CD14-positive monocyte (primary cell): ENCODE measurements at regions not wholly inside any gene's neighbourhood (a gene's known extent, or its start where the extent isn't known, plus 50 kb on each side); places are given as distances from the start of the nearest gene placed in this dataset.

Source experiments
- DNase-seq, 3 donors: peaks; one replicate each; pipeline ENCODE4 v3.0.0-alpha.2; 2011 to 2022
- H2AFZ ChIP-seq: 2 replicates; pipeline ENCODE4 v1.6.0; 2012; ENCODE audit warnings: mild to moderate bottlenecking, low read depth, low read length, inconsistent platforms; ENCODE audit not compliant: insufficient read depth, poor library complexity, severe bottlenecking
- H3K27ac ChIP-seq, 2 donors: 1 replicate in 1 of 2; 2 replicates in 1 of 2; pipeline ENCODE4 v1.5.1; 2012 to 2013; ENCODE audit warnings: low read length in 2 of 2, control low read depth in 1 of 2, inconsistent platforms in 1 of 2, low read depth in 1 of 2, mild to moderate bottlenecking in 1 of 2
- H3K27me3 ChIP-seq, 2 donors: one replicate each; pipeline versions ENCODE4 v1.6.0 to v1.6.1; 2011 to 2013; ENCODE audit warnings: low read length in 2 of 2; ENCODE audit not compliant: control insufficient read depth in 2 of 2, insufficient read depth in 2 of 2
- H3K36me3 ChIP-seq, 2 donors: replicated peaks in 1 of 2; 1 replicate in 1 of 2; 2 replicates in 1 of 2; pipeline versions ENCODE4 v1.5.1 to v1.6.1; 2012 to 2013; ENCODE audit warnings: low read length in 2 of 2, control low read depth in 1 of 2, inconsistent platforms in 1 of 2, mild to moderate bottlenecking in 1 of 2; ENCODE audit not compliant: insufficient read depth in 2 of 2, control insufficient read depth in 1 of 2
- H3K4me1 ChIP-seq, 2 donors: 1 replicate in 1 of 2; 2 replicates in 1 of 2; pipeline versions ENCODE4 v1.5.1 to v1.6.1; 2012 to 2013; ENCODE audit warnings: low read length in 2 of 2, control low read depth in 1 of 2, inconsistent platforms in 1 of 2, mild to moderate bottlenecking in 1 of 2, moderate library complexity in 1 of 2; ENCODE audit not compliant: insufficient read depth in 2 of 2, control insufficient read depth in 1 of 2
- H3K4me2 ChIP-seq: replicated peaks from 2 replicates; pipeline ENCODE3; 2012; ENCODE audit warnings: low read length, moderate library complexity, mild to moderate bottlenecking; ENCODE audit not compliant: poor library complexity, severe bottlenecking; ENCODE audit errors: extremely low read depth
- H3K4me3 ChIP-seq, 3 experiments: fragments of 200-600 bp in 1 of 3; sonication (generic) in 1 of 3; replicated peaks in 1 of 3; 1 replicate in 2 of 3; 2 replicates in 1 of 3; pipeline ENCODE4 v1.5.1; 2011 to 2013; ENCODE audit warnings: low read length in 3 of 3, mild to moderate bottlenecking in 3 of 3, control low read depth in 2 of 3, low read depth in 2 of 3, inconsistent platforms in 1 of 3, moderate library complexity in 1 of 3
- H3K79me2 ChIP-seq: 2 replicates; pipeline ENCODE4 v1.6.0; 2012; ENCODE audit warnings: mild to moderate bottlenecking, control low read depth, inconsistent platforms, low read length, moderate library complexity; ENCODE audit not compliant: insufficient read depth
- H3K9ac ChIP-seq: 2 replicates; pipeline ENCODE4 v1.6.0; 2017; ENCODE audit warnings: low read length, mild to moderate bottlenecking; ENCODE audit not compliant: insufficient read depth, poor library complexity, severe bottlenecking
- H3K9me3 ChIP-seq, 2 donors: replicated peaks in 1 of 2; 1 replicate in 1 of 2; 2 replicates in 1 of 2; pipeline versions ENCODE4 v1.5.1 to v1.6.1; 2012 to 2013; ENCODE audit warnings: low read length in 2 of 2, control low read depth in 1 of 2; ENCODE audit not compliant: control insufficient read depth in 1 of 2, insufficient read depth in 1 of 2
- H4K20me1 ChIP-seq: 2 replicates; pipeline ENCODE4 v1.6.0; 2012; ENCODE audit warnings: mild to moderate bottlenecking, low read length, control low read depth, moderate library complexity; ENCODE audit not compliant: insufficient read depth
- H3K27ac Mint-ChIP-seq, 7 donors: one replicate each; pipeline ENCODE4 v1.8.0; 2020; ENCODE audit warnings: mild to moderate bottlenecking in 7 of 7, mixed read lengths in 7 of 7, moderate library complexity in 6 of 7, inconsistent platforms in 2 of 7
- H3K27me3 Mint-ChIP-seq, 3 donors: one replicate each; pipeline ENCODE4 v1.8.0; 2021 to 2022; ENCODE audit warnings: low read depth in 3 of 3, mild to moderate bottlenecking in 3 of 3, mixed read lengths in 3 of 3, moderate library complexity in 3 of 3, inconsistent platforms in 1 of 3
- H3K36me3 Mint-ChIP-seq, 2 donors: one replicate each; pipeline ENCODE4 v1.8.0; 2020; ENCODE audit warnings: mixed read lengths in 2 of 2, inconsistent platforms in 1 of 2, mild to moderate bottlenecking in 1 of 2
- H3K4me1 Mint-ChIP-seq: one replicate; pipeline ENCODE4 v1.8.0; 2020; ENCODE audit warnings: mild to moderate bottlenecking, mixed read lengths
- H3K4me3 Mint-ChIP-seq, 2 donors: one replicate each; pipeline ENCODE4 v1.8.0; 2020; ENCODE audit warnings: mild to moderate bottlenecking in 2 of 2, mixed read lengths in 2 of 2, moderate library complexity in 1 of 2
- H3K9me3 Mint-ChIP-seq, 7 donors: one replicate each; pipeline ENCODE4 v1.8.0; 2020 to 2022; ENCODE audit warnings: mixed read lengths in 7 of 7, mild to moderate bottlenecking in 6 of 7, moderate library complexity in 6 of 7, inconsistent platforms in 2 of 7
- whole genome bisulfite sequencing: methylation state at CpG from one replicate; pipeline ENCODE4 v1.1.5; 2013; ENCODE audit warnings: missing lambda C conversion rate; ENCODE audit not compliant: insufficient coverage; 5-methylcytosine and 5-hydroxymethylcytosine counted together
- intact Hi-C, 2 donors: fragments of 100-400 bp; cut with micrococcal nuclease; formaldehyde crosslinking; loops; one replicate each; pipeline versions ENCODE4 v1.15.0 to v1.15.1; 2023
- TF ChIP-seq, protein P1 (sequence below): fragments of 200-600 bp; IDR thresholded peaks from one replicate; pipeline ENCODE4 v1.8.0; 2022; ENCODE audit warnings: antibody characterized with exemption, mild to moderate bottlenecking

DNA sequence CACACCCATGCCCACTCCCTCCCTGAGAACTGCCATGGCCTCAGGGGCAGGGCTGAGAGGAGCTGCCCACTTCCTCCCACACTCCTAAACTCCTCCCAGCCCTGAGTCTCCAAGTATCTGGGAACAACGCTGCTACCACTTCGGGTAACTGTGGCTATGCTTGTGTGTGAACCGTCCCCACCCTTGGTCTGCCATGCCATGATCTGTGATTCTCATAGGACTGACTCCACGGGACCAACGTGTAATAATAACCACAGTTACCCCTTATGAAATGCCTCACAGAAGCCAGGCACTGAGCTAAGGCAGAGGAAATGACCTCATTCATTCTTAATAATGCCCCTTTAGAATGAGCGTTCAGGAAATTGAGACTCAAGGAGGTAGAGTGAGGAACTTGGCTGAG lies 103.9 kb upstream of the SMIM23 start:
- H3K9me3 ChIP-seq: no peaks in the 10 kb centered on the region
- H3K4me1 ChIP-seq: peaks cover 15 to 21% of the 10 kb centered on the region in 2 donors
- H3K27me3 ChIP-seq: no peaks in the 10 kb centered on the region
- H3K36me3 ChIP-seq: no peaks in the 10 kb centered on the region
- H2AFZ ChIP-seq: peak overlapping the region; percentile 25
- H3K27ac ChIP-seq: peak overlapping the region in 1 of 2 donors; percentile 53
- H3K27ac Mint-ChIP-seq: peak overlapping the region; percentile 15 to 72 (median 68)
- TF ChIP-seq, protein P1, sequence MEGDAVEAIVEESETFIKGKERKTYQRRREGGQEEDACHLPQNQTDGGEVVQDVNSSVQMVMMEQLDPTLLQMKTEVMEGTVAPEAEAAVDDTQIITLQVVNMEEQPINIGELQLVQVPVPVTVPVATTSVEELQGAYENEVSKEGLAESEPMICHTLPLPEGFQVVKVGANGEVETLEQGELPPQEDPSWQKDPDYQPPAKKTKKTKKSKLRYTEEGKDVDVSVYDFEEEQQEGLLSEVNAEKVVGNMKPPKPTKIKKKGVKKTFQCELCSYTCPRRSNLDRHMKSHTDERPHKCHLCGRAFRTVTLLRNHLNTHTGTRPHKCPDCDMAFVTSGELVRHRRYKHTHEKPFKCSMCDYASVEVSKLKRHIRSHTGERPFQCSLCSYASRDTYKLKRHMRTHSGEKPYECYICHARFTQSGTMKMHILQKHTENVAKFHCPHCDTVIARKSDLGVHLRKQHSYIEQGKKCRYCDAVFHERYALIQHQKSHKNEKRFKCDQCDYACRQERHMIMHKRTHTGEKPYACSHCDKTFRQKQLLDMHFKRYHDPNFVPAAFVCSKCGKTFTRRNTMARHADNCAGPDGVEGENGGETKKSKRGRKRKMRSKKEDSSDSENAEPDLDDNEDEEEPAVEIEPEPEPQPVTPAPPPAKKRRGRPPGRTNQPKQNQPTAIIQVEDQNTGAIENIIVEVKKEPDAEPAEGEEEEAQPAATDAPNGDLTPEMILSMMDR: no peak
- peak; percentile 46 to 62 (median 49) for DNase-seq
- no peaks in the 10 kb centered on the region for H3K79me2 ChIP-seq
- no peaks in the 10 kb centered on the region for H3K9me3 Mint-ChIP-seq
- H3K4me3 ChIP-seq: peak overlapping the region in 1 of 3 experiments; percentile 22
- intact Hi-C loops: no loop called here
- WGBS: 5% methylated on average over 4 of the region's 6 CpGs
- peaks cover 23% of the 10 kb centered on the region for H3K4me1 Mint-ChIP-seq
- H3K9ac ChIP-seq: no peak overlapping the region
- H3K4me3 Mint-ChIP-seq: peak overlapping the region in 1 of 2 donors; percentile 67
- H3K4me2 ChIP-seq: peak overlapping the region; percentile 40
- H4K20me1 ChIP-seq: no peaks in the 10 kb centered on the region
- peaks cover 0 to 7% (median 2%) of the 10 kb centered on the region in 3 donors for H3K27me3 Mint-ChIP-seq
- H3K36me3 Mint-ChIP-seq: no peaks in the 10 kb centered on the region

DNA sequence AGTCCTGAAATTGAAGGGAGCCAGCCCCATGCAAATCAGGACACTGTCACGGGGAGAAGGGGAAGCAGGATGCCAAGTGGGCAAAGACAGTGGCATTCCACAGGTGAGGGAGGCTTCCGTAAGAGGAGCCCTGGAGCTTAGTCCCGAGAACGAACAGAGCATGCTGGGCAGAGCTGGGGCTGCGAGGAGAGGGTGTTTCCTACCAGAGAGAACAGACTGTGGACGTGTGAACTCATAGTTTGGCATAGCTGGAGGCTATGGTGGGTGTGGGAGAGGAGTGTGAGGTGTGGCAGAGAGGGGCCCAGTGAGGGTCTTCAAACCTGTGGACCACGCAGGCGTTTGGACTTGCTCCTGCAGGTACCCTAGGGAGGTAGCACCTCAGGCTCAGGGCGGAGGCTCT lies 102.8 kb upstream of the SMIM23 start:
- Histone ChIP-seq H3K9ac (no peak overlapping the region), H3K4me2 (no peak overlapping the region), H3K36me3 (no peaks in the 10 kb centered on the region), H3K4me1 (peaks cover 13 to 18% of the 10 kb centered on the region in 2 donors), H3K9me3 (no peaks in the 10 kb centered on the region), H2AFZ (peak overlapping the region; percentile 25), H3K27ac (no peak overlapping the region), H4K20me1 (no peaks in the 10 kb centered on the region), H3K4me3 (no peak overlapping the region), H3K27me3 (no peaks in the 10 kb centered on the region), H3K79me2 (no peaks in the 10 kb centered on the region)
- 92% methylated on average over 9 of the region's 9 CpGs for WGBS
- peaks cover 0 to 7% (median 3%) of the 10 kb centered on the region in 3 donors for H3K27me3 Mint-ChIP-seq
- no peaks in the 10 kb centered on the region for H3K9me3 Mint-ChIP-seq
- TF ChIP-seq, protein P1: no peak
- H3K4me1 Mint-ChIP-seq: peaks cover 19% of the 10 kb centered on the region
- intact Hi-C loops: no loop called here
- no peak overlapping the region for H3K27ac Mint-ChIP-seq
- no peak overlapping the region for H3K4me3 Mint-ChIP-seq
- no peak for DNase-seq
- no peaks in the 10 kb centered on the region for H3K36me3 Mint-ChIP-seq
